Natural killer cell (primary cell): ENCODE measurements at regions not wholly inside any gene's neighbourhood (a gene's known extent, or its start where the extent isn't known, plus 50 kb on each side); places are given as distances from the start of the nearest gene placed in this dataset.

Experiments used
- ATAC-seq, 3 donors: fragments of 150-1000 bp in 2 of 3; fragments of 200-7000 bp in 1 of 3; cut with Tn5 transposase; 1 replicate in 1 of 3; 2 replicates in 2 of 3; pipeline ENCODE4 v1.10.0; 2021; ENCODE audit warnings: mild to moderate bottlenecking in 2 of 3, moderate library complexity in 2 of 3
- DNase-seq, 2 donors: peaks; one replicate each; pipeline versions ENCODE4 v3.0.0 to v3.0.0-alpha.2; 2013 to 2021; ENCODE audit warnings: mixed read lengths in 1 of 2
- H3K27ac ChIP-seq: one replicate; pipeline ENCODE4 v1.5.1; 2013; ENCODE audit warnings: mild to moderate bottlenecking, low read length
- H3K27me3 ChIP-seq: one replicate; pipeline ENCODE4 v1.6.1; 2013; ENCODE audit warnings: low read length; ENCODE audit not compliant: control insufficient read depth, insufficient read depth
- H3K36me3 ChIP-seq: one replicate; pipeline ENCODE4 v1.6.1; 2013; ENCODE audit warnings: low read length; ENCODE audit not compliant: control insufficient read depth, insufficient read depth
- H3K4me1 ChIP-seq: one replicate; pipeline ENCODE4 v1.6.1; 2013; ENCODE audit warnings: low read length; ENCODE audit not compliant: control insufficient read depth, insufficient read depth
- H3K4me3 ChIP-seq: one replicate; pipeline ENCODE4 v1.5.1; 2013; ENCODE audit warnings: low read length
- H3K9me3 ChIP-seq: one replicate; pipeline ENCODE4 v1.6.1; 2013; ENCODE audit warnings: low read length; ENCODE audit not compliant: control insufficient read depth, insufficient read depth
- H3K27ac Mint-ChIP-seq, 2 donors: one replicate each; pipeline ENCODE4 v1.8.0; 2022; ENCODE audit warnings: mild to moderate bottlenecking in 2 of 2, mixed read lengths in 2 of 2, moderate library complexity in 1 of 2
- H3K27me3 Mint-ChIP-seq, 2 donors: one replicate each; pipeline ENCODE4 v1.8.0; 2022; ENCODE audit warnings: low read depth in 2 of 2, mixed read lengths in 2 of 2
- H3K36me3 Mint-ChIP-seq: one replicate; pipeline ENCODE4 v1.8.0; 2022; ENCODE audit warnings: mixed read lengths
- H3K4me1 Mint-ChIP-seq, 2 donors: one replicate each; pipeline ENCODE4 v1.8.0; 2022; ENCODE audit warnings: mixed read lengths in 2 of 2
- H3K4me3 Mint-ChIP-seq: one replicate; pipeline ENCODE4 v1.8.0; 2022; ENCODE audit warnings: mild to moderate bottlenecking, moderate library complexity, mixed read lengths
- H3K9me3 Mint-ChIP-seq, 2 donors: one replicate each; pipeline ENCODE4 v1.8.0; 2022; ENCODE audit warnings: mixed read lengths in 2 of 2
- WGBS: methylation state at CpG from one replicate; pipeline ENCODE4 v1.1.7; 2013; ENCODE audit warnings: missing lambda C conversion rate; ENCODE audit not compliant: insufficient coverage; 5-methylcytosine and 5-hydroxymethylcytosine counted together
- intact Hi-C: fragments of 100-400 bp; cut with micrococcal nuclease; formaldehyde crosslinking; loops from one replicate; pipeline ENCODE4 v1.14.2; 2022
- TF ChIP-seq, protein P1 (sequence below): fragments of 200-600 bp; IDR thresholded peaks from one replicate; pipeline ENCODE4 v1.8.0; 2022; ENCODE audit warnings: antibody characterized with exemption

DNA sequence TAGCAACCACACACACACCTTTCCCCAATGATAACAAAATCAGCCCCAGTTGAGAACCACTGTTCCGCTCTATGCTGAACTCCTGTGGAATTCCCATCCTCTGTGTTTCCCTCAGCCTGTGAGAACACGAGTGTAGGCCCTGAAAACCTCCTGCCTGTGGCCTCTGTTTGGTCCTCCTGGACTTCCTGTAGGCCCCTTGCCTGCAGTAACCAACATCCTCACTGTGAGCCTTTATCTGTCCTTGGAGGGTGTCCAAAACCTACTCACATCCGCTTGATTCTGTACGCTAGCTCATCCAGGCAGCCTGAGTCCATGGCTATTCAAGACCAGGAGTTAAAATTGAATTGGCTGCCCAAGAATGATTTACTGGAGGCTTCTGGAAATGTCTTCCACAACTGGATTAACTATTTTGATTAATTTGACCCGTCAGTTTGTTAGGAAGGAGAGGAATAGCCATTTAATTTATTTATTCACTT is 149.8 kb downstream of the AKR1D1 start:
- no peak for ATAC-seq
- Mint-ChIP-seq H3K27ac (no peak overlapping the region), H3K36me3 (no peaks in the 10 kb centered on the region), H3K4me1 (no peaks in the 10 kb centered on the region), H3K4me3 (no peak overlapping the region), H3K9me3 (peaks cover 3 to 5% of the 10 kb centered on the region in 2 donors), H3K27me3 (no peaks in the 10 kb centered on the region)
- Histone ChIP-seq H3K4me3 (no peak overlapping the region), H3K4me1 (no peaks in the 10 kb centered on the region), H3K36me3 (no peaks in the 10 kb centered on the region), H3K9me3 (no peaks in the 10 kb centered on the region), H3K27ac (no peak overlapping the region), H3K27me3 (no peaks in the 10 kb centered on the region)
- WGBS: 24% methylated on average over 4 of the region's 5 CpGs
- TF ChIP-seq, protein P1, sequence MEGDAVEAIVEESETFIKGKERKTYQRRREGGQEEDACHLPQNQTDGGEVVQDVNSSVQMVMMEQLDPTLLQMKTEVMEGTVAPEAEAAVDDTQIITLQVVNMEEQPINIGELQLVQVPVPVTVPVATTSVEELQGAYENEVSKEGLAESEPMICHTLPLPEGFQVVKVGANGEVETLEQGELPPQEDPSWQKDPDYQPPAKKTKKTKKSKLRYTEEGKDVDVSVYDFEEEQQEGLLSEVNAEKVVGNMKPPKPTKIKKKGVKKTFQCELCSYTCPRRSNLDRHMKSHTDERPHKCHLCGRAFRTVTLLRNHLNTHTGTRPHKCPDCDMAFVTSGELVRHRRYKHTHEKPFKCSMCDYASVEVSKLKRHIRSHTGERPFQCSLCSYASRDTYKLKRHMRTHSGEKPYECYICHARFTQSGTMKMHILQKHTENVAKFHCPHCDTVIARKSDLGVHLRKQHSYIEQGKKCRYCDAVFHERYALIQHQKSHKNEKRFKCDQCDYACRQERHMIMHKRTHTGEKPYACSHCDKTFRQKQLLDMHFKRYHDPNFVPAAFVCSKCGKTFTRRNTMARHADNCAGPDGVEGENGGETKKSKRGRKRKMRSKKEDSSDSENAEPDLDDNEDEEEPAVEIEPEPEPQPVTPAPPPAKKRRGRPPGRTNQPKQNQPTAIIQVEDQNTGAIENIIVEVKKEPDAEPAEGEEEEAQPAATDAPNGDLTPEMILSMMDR: no peak
- DNase-seq: no peak
- intact Hi-C loops: no loop called here

DNA sequence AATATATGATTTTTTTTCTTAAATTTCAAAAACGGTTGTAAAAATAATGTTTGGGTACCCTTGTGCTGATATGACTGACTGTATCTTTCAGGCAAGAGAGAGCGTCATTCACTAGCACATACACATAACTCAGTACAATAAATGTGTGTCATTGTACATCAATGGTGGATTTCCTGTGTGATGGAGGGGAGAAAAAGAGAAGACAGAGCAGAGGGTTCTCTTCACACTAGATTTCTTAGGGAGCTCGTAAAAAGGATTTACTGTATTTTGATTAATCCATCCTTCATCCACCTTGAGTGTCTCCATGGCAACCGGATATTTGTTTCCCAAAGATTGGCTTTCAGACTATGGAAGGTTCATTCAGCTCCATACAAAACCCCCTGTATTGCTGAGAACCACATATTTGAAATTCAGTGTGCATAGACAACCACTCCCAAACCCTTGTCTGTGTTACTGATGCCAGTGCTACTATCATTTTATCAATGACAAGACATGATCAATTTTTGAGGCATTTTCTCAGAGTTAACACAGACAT is 150.6 kb downstream of the AKR1D1 start:
- no peak overlapping the region for H3K4me3 ChIP-seq
- no peaks in the 10 kb centered on the region for H3K4me1 ChIP-seq
- intact Hi-C loops: no loop called here
- Mint-ChIP-seq H3K27ac (no peak overlapping the region), H3K36me3 (no peaks in the 10 kb centered on the region), H3K27me3 (no peaks in the 10 kb centered on the region), H3K9me3 (peaks cover 0 to under 1% of the 10 kb centered on the region in 2 donors), H3K4me1 (no peaks in the 10 kb centered on the region), H3K4me3 (no peak overlapping the region)
- H3K9me3 ChIP-seq: no peaks in the 10 kb centered on the region
- WGBS: 97% methylated on average over 2 of the region's 4 CpGs
- no peak overlapping the region for H3K27ac ChIP-seq
- no peak for DNase-seq
- ATAC-seq: no peak
- TF ChIP-seq, protein P1: no peak
- no peaks in the 10 kb centered on the region for H3K27me3 ChIP-seq
- H3K36me3 ChIP-seq: no peaks in the 10 kb centered on the region

DNA sequence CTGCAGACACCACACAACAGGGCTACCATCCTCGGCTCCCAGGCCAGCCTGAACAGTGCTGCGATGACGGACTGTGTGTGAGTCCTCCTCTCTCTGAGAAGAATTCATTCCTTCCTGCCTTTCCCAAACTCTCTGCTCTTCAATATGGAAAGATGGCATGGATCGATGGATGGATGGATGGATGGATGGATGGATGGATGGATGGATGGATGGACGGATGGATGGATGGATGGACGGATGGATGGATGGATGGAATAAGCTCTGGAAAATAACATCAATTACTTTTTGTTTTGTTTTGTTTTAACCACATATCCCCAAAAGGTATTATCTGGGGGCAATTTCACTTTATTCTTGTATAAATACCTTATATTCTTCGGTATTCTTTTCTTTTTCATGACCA is 151.9 kb downstream of the AKR1D1 start:
- Mint-ChIP-seq H3K36me3 (no peaks in the 10 kb centered on the region), H3K9me3 (peaks cover 0 to 2% of the 10 kb centered on the region in 2 donors), H3K4me1 (no peaks in the 10 kb centered on the region), H3K4me3 (no peak overlapping the region), H3K27ac (no peak overlapping the region), H3K27me3 (no peaks in the 10 kb centered on the region)
- Histone ChIP-seq H3K36me3 (no peaks in the 10 kb centered on the region), H3K4me1 (no peaks in the 10 kb centered on the region), H3K9me3 (no peaks in the 10 kb centered on the region), H3K27me3 (no peaks in the 10 kb centered on the region), H3K27ac (no peak overlapping the region), H3K4me3 (no peak overlapping the region)
- TF ChIP-seq, protein P1: no peak
- ATAC-seq (no peak), DNase-seq (no peak)
- WGBS: 92% methylated on average over 4 of the region's 7 CpGs
- intact Hi-C loops: no loop called here

DNA sequence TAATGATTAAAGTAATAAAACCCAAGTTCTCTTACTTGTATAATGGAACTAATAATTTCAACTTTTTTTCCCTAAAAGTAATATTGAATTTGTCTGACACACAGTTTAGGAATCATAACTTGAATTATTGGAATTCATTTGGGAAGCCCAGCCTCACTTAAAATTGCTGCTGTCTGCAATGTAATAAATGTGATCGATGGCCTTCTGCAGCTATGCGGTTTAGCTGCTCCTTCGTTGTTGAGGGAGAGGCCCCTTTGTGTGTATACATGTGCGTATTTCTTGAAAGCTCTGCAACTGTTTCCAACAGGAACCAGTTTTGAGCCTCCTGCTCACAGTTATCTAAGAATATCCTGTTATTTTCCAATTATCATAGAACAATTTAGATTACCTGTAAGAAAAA is 152.5 kb downstream of the AKR1D1 start:
- no peaks in the 10 kb centered on the region for H3K27me3 Mint-ChIP-seq
- no peak overlapping the region for H3K27ac ChIP-seq
- no peaks in the 10 kb centered on the region for H3K9me3 ChIP-seq
- WGBS: 90% methylated on average over 4 of the region's 4 CpGs
- no peaks in the 10 kb centered on the region for H3K4me1 ChIP-seq
- TF ChIP-seq, protein P1: no peak
- ATAC-seq (no peak), DNase-seq (no peak)
- H3K9me3 Mint-ChIP-seq: peaks cover 0 to 2% of the 10 kb centered on the region in 2 donors
- no peaks in the 10 kb centered on the region for H3K4me1 Mint-ChIP-seq
- no peak overlapping the region for H3K4me3 Mint-ChIP-seq
- no peaks in the 10 kb centered on the region for H3K36me3 ChIP-seq
- intact Hi-C loops: no loop called here
- no peaks in the 10 kb centered on the region for H3K36me3 Mint-ChIP-seq
- no peaks in the 10 kb centered on the region for H3K27me3 ChIP-seq
- no peak overlapping the region for H3K4me3 ChIP-seq
- no peak overlapping the region for H3K27ac Mint-ChIP-seq
